SU-DHL-6 (cell line): ENCODE measurements at regions not wholly inside any gene's neighbourhood (a gene's known extent, or its start where the extent isn't known, plus 50 kb on each side); places are given as distances from the start of the nearest gene placed in this dataset.

ENCODE experiments used
- EZH2phosphoT487 ChIP-seq: fragments of 200-600 bp; sonication (generic), shearing (Covaris generic); conservative IDR thresholded peaks from 2 replicates; pipeline ENCODE4 v1.6.1; 2018; ENCODE audit warnings: mild to moderate bottlenecking, antibody characterized with exemption, low read length, moderate library complexity, mixed read lengths
- TF ChIP-seq, protein P1 (sequence below): fragments of 200-600 bp; sonication (generic); IDR thresholded peaks from one replicate; pipeline ENCODE4 v1.5.1; 2017; ENCODE audit warnings: antibody characterized with exemption, mild to moderate bottlenecking, low read length, moderate library complexity; ENCODE audit not compliant: insufficient read depth, poor library complexity, severe bottlenecking

DNA sequence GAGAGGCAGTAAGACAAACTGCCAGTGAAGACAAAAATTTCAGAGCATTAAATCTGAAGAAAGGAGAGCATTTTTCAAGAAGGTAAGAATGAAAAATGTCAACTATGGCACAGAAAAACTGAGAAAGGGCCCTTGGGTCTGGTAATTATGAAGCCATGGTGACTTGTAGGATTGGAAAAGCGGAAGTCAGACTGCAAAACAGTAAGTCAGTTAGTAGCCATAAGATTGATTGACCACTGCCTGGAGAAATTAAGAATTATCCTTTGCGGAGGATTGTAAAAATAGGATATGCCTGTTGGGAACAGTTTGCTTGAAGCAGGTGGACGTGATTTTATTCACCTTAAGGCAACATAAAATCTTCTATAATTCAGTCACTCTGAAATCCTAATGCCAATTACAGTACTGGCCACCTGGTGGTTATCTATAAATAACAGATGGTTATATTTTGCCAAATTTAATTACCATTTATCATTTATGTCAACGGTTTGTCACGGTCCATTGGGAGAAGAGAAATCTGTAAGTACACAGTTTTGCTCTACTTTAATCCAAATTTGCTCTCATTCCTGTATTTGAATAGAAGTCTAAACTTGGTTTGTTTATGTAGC lies 127.1 kb upstream of the CNTN1 start:
- TF ChIP-seq, protein P1, sequence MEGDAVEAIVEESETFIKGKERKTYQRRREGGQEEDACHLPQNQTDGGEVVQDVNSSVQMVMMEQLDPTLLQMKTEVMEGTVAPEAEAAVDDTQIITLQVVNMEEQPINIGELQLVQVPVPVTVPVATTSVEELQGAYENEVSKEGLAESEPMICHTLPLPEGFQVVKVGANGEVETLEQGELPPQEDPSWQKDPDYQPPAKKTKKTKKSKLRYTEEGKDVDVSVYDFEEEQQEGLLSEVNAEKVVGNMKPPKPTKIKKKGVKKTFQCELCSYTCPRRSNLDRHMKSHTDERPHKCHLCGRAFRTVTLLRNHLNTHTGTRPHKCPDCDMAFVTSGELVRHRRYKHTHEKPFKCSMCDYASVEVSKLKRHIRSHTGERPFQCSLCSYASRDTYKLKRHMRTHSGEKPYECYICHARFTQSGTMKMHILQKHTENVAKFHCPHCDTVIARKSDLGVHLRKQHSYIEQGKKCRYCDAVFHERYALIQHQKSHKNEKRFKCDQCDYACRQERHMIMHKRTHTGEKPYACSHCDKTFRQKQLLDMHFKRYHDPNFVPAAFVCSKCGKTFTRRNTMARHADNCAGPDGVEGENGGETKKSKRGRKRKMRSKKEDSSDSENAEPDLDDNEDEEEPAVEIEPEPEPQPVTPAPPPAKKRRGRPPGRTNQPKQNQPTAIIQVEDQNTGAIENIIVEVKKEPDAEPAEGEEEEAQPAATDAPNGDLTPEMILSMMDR = no peak
- no peak for TF ChIP-seq EZH2phosphoT487
